ENCODE measurements at regions not wholly inside any gene's neighbourhood (a gene's known extent, or its start where the extent isn't known, plus 50 kb on each side); places are given as distances from the start of the nearest gene placed in this dataset.

GRCh38 chr12:118558941-118559340 is 182.6 kb downstream of the SUDS3 start (continued):
- TF ChIP-seq YY1 (IDR thresholded peaks at IDR 0.05) (no peak), RXRA (IDR thresholded peaks at IDR 0.05) (no peak)

- 66% methylated on average over 4 of the region's 4 CpGs for WGBS
- Histone ChIP-seq H3K36me3 (ENCODE audit: control insufficient read depth in 4 of 4, insufficient read depth in 3 of 4, low read depth in 1 of 4, low read length in 3 of 4) (no peaks in the 10 kb centered on the region), H3K4me3 (ENCODE audit: low read depth in 1 of 3, low read length in 3 of 3) (no peak overlapping the region), H3K27ac (ENCODE audit: low read depth in 1 of 2, low read length in 2 of 2) (no peak overlapping the region), H3K9me3 (ENCODE audit: control insufficient read depth in 4 of 4, low read length in 3 of 4) (no peaks in the 10 kb centered on the region), H3K4me1 (ENCODE audit: control insufficient read depth in 4 of 4, insufficient read depth in 4 of 4, low read length in 3 of 4) (no peaks in the 10 kb centered on the region), H3K9ac (ENCODE audit: low read depth in 1 of 2, low read length in 2 of 2) (no peak overlapping the region), H3K27me3 (ENCODE audit: control insufficient read depth in 4 of 4, insufficient read depth in 4 of 4, low read length in 3 of 4) (no peaks in the 10 kb centered on the region)
- no peak for DNase-seq (ENCODE audit: low spot score)
- no peak for TF ChIP-seq NR2F2 (IDR thresholded peaks at IDR 0.05)
- TF ChIP-seq RAD21 (IDR thresholded peaks at IDR 0.05) = no peak
- no peak for TF ChIP-seq YY1 (IDR thresholded peaks at IDR 0.05)
- TF ChIP-seq MAX (IDR thresholded peaks at IDR 0.05) = no peak
- TF ChIP-seq JUND (IDR thresholded peaks at IDR 0.05) = no peak
- no peak for TF ChIP-seq HNF4G (IDR thresholded peaks at IDR 0.05)
- TF ChIP-seq RXRA (IDR thresholded peaks at IDR 0.05) = no peak
- TF ChIP-seq FOXA1 (IDR thresholded peaks at IDR 0.05) = no peak
These were observed 184.4 kb downstream of the SUDS3 start for GRCh38 chr12:118560733-118561132.

- no peak for DNase-seq (ENCODE audit: low spot score)
- H3K36me3 ChIP-seq (ENCODE audit: control insufficient read depth in 4 of 4, insufficient read depth in 3 of 4, low read depth in 1 of 4, low read length in 3 of 4) = no peaks in the 10 kb centered on the region
- no peak overlapping the region for H3K27ac ChIP-seq (ENCODE audit: low read depth in 1 of 2, low read length in 2 of 2)
- no peaks in the 10 kb centered on the region for H3K4me1 ChIP-seq (ENCODE audit: control insufficient read depth in 4 of 4, insufficient read depth in 4 of 4, low read length in 3 of 4)
- no peak overlapping the region for H3K9ac ChIP-seq (ENCODE audit: low read depth in 1 of 2, low read length in 2 of 2)
- no peak overlapping the region for H3K4me3 ChIP-seq (ENCODE audit: low read depth in 1 of 3, low read length in 3 of 3)
- no peaks in the 10 kb centered on the region for H3K27me3 ChIP-seq (ENCODE audit: control insufficient read depth in 4 of 4, insufficient read depth in 4 of 4, low read length in 3 of 4)
- H3K9me3 ChIP-seq (ENCODE audit: control insufficient read depth in 4 of 4, low read length in 3 of 4) = peaks cover 0 to 2% (median under 1%) of the 10 kb centered on the region in 4 donors
- no peak for TF ChIP-seq YY1 (IDR thresholded peaks at IDR 0.05)
- TF ChIP-seq FOXA2 (IDR thresholded peaks at IDR 0.05) = no peak
- TF ChIP-seq ATF3 (IDR thresholded peaks at IDR 0.05) = no peak
- no peak for TF ChIP-seq MAX (IDR thresholded peaks at IDR 0.05)
- no peak for TF ChIP-seq JUND (IDR thresholded peaks at IDR 0.05)
- no peak for TF ChIP-seq SP1 (IDR thresholded peaks at IDR 0.05)
- no peak for TF ChIP-seq ZBTB33 (IDR thresholded peaks at IDR 0.05)
- no peak for TF ChIP-seq GABPA (IDR thresholded peaks at IDR 0.05 in 1 of 2, conservative IDR thresholded peaks at IDR 0.05 in 1 of 2)
- no peak for TF ChIP-seq REST (IDR thresholded peaks at IDR 0.05)
- TF ChIP-seq RAD21 (IDR thresholded peaks at IDR 0.05) = no peak
- TF ChIP-seq RXRA (IDR thresholded peaks at IDR 0.05) = no peak
- TF ChIP-seq NR2F2 (IDR thresholded peaks at IDR 0.05) = no peak
- TF ChIP-seq TAF1 (conservative IDR thresholded peaks at IDR 0.05) = no peak
- no peak for TF ChIP-seq CTCF (IDR thresholded peaks at IDR 0.05; ENCODE audit: low read depth, low read length, missing input control)
- TF ChIP-seq HNF4A (conservative IDR thresholded peaks at IDR 0.05) = no peak
- no peak for TF ChIP-seq EGR1 (IDR thresholded peaks at IDR 0.05; ENCODE audit: low read depth in 2 of 2)
- TF ChIP-seq FOXA1 (IDR thresholded peaks at IDR 0.05) = no peak
- 88% methylated on average over 5 of the region's 5 CpGs for WGBS
These were observed 195.4 kb downstream of the SUDS3 start for GRCh38 chr12:118571730-118572129.
